ENCODE measurements at regions not wholly inside any gene's neighbourhood (a gene's known extent, or its start where the extent isn't known, plus 50 kb on each side); places are given as distances from the start of the nearest gene placed in this dataset.

DNA sequence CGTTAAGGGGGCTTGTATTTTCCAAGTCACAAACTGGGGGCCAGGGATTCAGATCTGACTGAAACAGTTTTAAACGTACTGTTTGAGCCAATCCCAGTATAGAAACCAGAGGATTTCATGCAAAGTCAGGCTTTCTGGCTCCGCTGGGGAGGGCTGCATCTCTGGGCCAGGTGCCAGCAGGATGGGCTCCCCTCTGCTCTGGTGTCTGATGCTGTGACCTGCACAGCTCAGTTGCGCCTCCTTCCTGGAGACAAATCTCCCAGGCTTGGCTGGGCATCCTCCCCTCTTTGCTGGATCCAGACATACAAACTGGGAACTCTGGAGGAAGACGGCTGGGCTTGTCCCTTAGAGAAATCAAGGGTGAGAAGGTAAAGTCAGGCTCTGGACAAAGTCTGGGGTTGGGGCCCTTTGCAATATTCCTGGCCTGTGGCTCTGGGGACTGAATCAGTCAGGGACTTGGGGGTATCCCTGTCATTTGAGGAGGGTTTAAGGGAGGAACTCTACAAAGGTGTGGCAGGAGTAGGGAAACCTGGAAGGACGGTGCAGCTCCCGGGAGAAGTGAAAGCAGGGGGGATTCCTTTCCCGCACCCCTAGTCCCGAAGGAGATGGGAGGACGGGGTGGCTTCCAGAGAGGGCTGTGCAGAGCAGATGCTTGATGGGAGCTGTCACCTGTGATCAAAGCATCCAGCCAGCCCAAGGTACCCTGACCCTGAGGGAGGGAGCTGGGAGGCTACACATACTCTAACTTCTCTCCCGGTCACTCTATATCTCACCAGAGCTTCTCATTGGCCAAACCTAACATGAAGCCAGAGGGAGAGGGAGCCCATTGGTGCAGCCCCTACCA is 114.8 kb upstream of the ATP2B2 start:
- TF ChIP-seq CTCF (conservative IDR thresholded peaks at IDR 0.05; ENCODE audit: low read depth, low read length) = no peak
- DNase-seq (ENCODE audit: low read depth) = no peak
- H3K4me3 ChIP-seq (ENCODE audit: low read depth, low read length) = no peak overlapping the region

DNA sequence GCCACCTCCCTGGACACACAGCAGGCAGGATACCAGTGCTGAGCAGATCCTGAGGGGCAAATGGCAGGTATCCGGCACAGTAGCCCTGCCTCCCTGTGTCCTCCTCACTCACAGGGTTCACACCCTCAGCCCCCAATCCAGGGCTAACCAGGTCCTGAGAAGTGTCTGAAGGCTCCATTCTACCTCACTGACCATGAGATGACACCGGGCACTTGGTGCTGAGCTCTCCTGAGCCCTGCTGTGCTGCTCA is 115.4 kb upstream of the ATP2B2 start:
- DNase-seq (ENCODE audit: low read depth) = no peak

DNA sequence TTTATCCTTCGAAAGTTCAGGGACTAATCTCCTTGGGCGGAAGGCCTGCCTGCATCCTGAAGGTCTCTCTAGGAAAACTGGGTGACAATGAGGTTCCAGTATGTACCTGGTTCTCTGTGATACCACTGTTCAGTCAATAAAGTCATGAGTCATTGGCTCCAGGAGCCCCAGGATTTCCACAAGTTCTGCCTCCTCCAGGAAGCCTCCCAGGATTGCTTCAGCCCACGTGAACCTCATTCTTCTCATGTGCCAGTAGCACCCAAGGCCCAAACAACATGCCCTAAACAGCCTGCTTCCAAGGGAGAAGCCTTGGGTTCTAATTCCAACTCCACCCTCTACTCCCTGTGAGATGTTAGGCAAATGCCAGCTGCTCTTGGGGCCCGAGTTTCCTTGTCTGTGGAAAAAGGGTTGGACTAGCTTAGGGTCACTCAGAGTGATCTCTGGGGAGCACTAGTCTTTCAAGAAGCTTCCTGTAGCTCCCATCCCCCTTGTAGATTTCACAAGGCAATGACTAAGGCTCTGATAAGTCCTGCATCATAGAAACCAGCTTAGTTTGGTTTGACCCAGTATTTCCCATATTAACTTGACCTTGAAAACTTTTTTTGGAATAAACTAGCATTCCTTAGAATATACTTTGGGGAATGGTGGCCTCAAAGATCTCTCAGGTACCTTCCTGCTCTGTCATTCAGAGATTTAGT is 118.3 kb upstream of the ATP2B2 start:
- H3K4me3 ChIP-seq (ENCODE audit: low read depth, low read length) = no peak overlapping the region
- no peak for DNase-seq (ENCODE audit: low read depth)
- TF ChIP-seq CTCF (conservative IDR thresholded peaks at IDR 0.05; ENCODE audit: low read depth, low read length) = no peak

More for the DNA sequence above, 115.4 kb upstream of the ATP2B2 start:
- no peak overlapping the region for H3K4me3 ChIP-seq (ENCODE audit: low read depth, low read length)
- TF ChIP-seq CTCF (conservative IDR thresholded peaks at IDR 0.05; ENCODE audit: low read depth, low read length) = no peak

- H3K4me3 ChIP-seq (ENCODE audit: low read depth, low read length) = no peak overlapping the region
- TF ChIP-seq CTCF (conservative IDR thresholded peaks at IDR 0.05; ENCODE audit: low read depth, low read length) = no peak
- DNase-seq (ENCODE audit: low read depth) = no peak
These were observed 119.9 kb upstream of the ATP2B2 start for GRCh38 chr3:10625323-10625722.

GRCh38 chr3:10627884-10628572 is 122.6 kb upstream of the ATP2B2 start:
- H3K4me3 ChIP-seq (ENCODE audit: low read depth, low read length) = no peak overlapping the region
- TF ChIP-seq CTCF (conservative IDR thresholded peaks at IDR 0.05; ENCODE audit: low read depth, low read length) = no peak
- no peak for DNase-seq (ENCODE audit: low read depth)

DNA sequence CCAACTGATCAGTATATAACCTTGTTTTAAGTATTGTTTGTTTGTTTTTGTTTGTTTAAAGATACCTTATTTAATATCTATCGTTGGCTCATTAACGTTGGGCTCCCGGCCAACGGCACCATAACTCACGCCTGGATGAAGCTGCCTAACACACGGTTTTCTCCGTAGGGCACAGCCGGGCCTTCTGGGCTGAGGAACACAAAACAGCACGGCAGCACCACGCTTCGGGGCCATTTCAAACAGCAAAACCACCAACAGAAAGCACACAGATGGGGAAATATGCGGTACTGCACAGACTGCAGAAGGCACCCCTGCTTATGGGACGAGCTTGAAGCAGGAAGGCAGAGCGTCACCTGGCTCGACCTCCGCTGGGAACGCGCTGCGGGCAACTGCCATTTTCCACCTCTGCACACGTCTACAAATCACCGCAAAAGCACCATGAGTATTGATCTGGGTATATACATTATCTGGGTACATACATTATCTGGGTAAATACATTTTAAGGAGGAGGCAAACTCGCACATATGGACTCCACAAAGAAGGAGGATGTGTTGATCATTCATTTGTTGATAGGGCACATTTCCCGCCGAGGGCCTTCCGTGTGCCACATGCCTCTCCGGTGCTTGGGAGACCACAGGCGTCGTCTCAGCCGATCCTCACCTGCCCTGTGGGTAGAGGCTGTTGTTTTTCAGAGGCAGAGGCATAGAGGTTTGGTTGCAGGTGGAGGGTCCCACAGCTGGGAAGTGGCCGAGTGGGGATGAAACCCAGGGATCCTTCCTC is 123.7 kb upstream of the ATP2B2 start:
- TF ChIP-seq CTCF (conservative IDR thresholded peaks at IDR 0.05; ENCODE audit: low read depth, low read length) = no peak
- no peak for DNase-seq (ENCODE audit: low read depth)
- H3K4me3 ChIP-seq (ENCODE audit: low read depth, low read length) = no peak overlapping the region

Measured in epithelial cell of proximal tubule (primary cell).